Ovary (tissue), 7 donors: ENCODE measurements at regions not wholly inside any gene's neighbourhood (a gene's known extent, or its start where the extent isn't known, plus 50 kb on each side); places are given as distances from the start of the nearest gene placed in this dataset.
"Not testable (repeated sequence)": the region's sequence is repeated elsewhere in the genome, so short reads cannot be mapped to it uniquely, and the experiment has no call there.

Experiments
- DNase-seq, 5 donors: peaks; one replicate each; pipeline ENCODE4 v3.0.0-alpha.2; 2019 to 2020
- H3K27ac ChIP-seq, 2 donors: fragments of 200-600 bp; one replicate each; pipeline versions ENCODE4 v1.5.1 to v1.8.0; 2019 to 2022
- H3K27me3 ChIP-seq: fragments of 200-600 bp; one replicate; pipeline ENCODE4 v1.8.0; 2022
- H3K36me3 ChIP-seq: fragments of 200-600 bp; sonication (generic); one replicate; pipeline ENCODE4 v1.5.1; 2019
- H3K4me1 ChIP-seq: one replicate; pipeline ENCODE4 v1.8.1; 2013; ENCODE audit warnings: mild to moderate bottlenecking, moderate library complexity; ENCODE audit not compliant: insufficient read depth
- H3K4me3 ChIP-seq: fragments of 200-600 bp; sonication (generic); one replicate; pipeline ENCODE4 v1.5.1; 2017
- H3K9me3 ChIP-seq, 2 donors: fragments of 200-600 bp in 1 of 2; sonication (generic) in 1 of 2; one replicate each; pipeline versions ENCODE4 v1.5.1 to v1.8.1; 2013 to 2019; ENCODE audit warnings: mild to moderate bottlenecking in 1 of 2, moderate library complexity in 1 of 2
- EP300 ChIP-seq: sonication (generic); formaldehyde crosslinking; IDR thresholded peaks from one replicate; pipeline ENCODE4 v1.6.1; 2017; ENCODE audit warnings: antibody characterized with exemption
- POLR2A ChIP-seq: fragments of 450-650 bp; IDR thresholded peaks from one replicate; pipeline ENCODE4 v1.6.1; 2017; ENCODE audit warnings: antibody characterized with exemption, mild to moderate bottlenecking, moderate library complexity
- WGBS, 3 donors: extraction: QIAGEN DNeasy Blood & Tissue Kit in 1 of 3; methylation state at CpG; one replicate each; pipeline versions ENCODE4 v1.1.5 to v1.1.7; 2013 to 2017; 5-methylcytosine and 5-hydroxymethylcytosine counted together
- intact Hi-C, 4 donors: fragments of 100-400 bp; cut with DNase I; formaldehyde crosslinking; loops; one replicate each; pipeline versions ENCODE4 v1.11.0 to v1.15.1; 2022 to 2023
- TF ChIP-seq, protein P1 (sequence below), 3 donors: fragments of 450-650 bp in 2 of 3; fragments of 200-600 bp in 1 of 3; IDR thresholded peaks; one replicate each; pipeline versions ENCODE4 v1.5.1 to v1.8.0; 2016 to 2022; ENCODE audit warnings: antibody characterized with exemption in 3 of 3, mild to moderate bottlenecking in 1 of 3
- donor health status: DM: no; HTN: no; CAD: no; lungs with moderate emphysema.
- donor health status: DM: no; HTN: no; CAD: no.
- donor health status: Bipolar disorder and iron deficiency.
- donor health status: DM: no; HTN: no; CAD: no.
- donor health status: DM: yes; HTN: yes; CAD: no.

GRCh38 chr4:115456231-115456630 is 342.8 kb upstream of the NDST4 start:
- no peak for TF ChIP-seq EP300
- TF ChIP-seq, protein P1, sequence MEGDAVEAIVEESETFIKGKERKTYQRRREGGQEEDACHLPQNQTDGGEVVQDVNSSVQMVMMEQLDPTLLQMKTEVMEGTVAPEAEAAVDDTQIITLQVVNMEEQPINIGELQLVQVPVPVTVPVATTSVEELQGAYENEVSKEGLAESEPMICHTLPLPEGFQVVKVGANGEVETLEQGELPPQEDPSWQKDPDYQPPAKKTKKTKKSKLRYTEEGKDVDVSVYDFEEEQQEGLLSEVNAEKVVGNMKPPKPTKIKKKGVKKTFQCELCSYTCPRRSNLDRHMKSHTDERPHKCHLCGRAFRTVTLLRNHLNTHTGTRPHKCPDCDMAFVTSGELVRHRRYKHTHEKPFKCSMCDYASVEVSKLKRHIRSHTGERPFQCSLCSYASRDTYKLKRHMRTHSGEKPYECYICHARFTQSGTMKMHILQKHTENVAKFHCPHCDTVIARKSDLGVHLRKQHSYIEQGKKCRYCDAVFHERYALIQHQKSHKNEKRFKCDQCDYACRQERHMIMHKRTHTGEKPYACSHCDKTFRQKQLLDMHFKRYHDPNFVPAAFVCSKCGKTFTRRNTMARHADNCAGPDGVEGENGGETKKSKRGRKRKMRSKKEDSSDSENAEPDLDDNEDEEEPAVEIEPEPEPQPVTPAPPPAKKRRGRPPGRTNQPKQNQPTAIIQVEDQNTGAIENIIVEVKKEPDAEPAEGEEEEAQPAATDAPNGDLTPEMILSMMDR (IDR thresholded peaks at IDR 0.05): no peak
- no peak for TF ChIP-seq POLR2A
- H3K36me3 ChIP-seq: no peaks in the 10 kb centered on the region
- intact Hi-C loops: no loop called here
- WGBS, 3 donors: 61 to 85% (median 81%) methylated on average over 1 of the region's 1 CpG
- no peaks in the 10 kb centered on the region for H3K27me3 ChIP-seq
- no peak for DNase-seq
- H3K4me1 ChIP-seq: no peaks in the 10 kb centered on the region
- H3K27ac ChIP-seq: no peak overlapping the region
- H3K9me3 ChIP-seq: no peaks in the 10 kb centered on the region
- no peak overlapping the region for H3K4me3 ChIP-seq

- H3K4me3 ChIP-seq: no peak overlapping the region
- H3K27ac ChIP-seq: no peak overlapping the region
- H3K36me3 ChIP-seq: no peaks in the 10 kb centered on the region
- intact Hi-C loops: no loop called here
- H3K27me3 ChIP-seq: no peaks in the 10 kb centered on the region
- TF ChIP-seq POLR2A (no peak), EP300 (no peak)
- TF ChIP-seq, protein P1 (IDR thresholded peaks at IDR 0.05): no peak
- no peaks in the 10 kb centered on the region for H3K4me1 ChIP-seq
- 31 to 33% (median 33%) methylated on average over 2 of the region's 2 CpGs for WGBS, 3 donors
- H3K9me3 ChIP-seq: no peaks in the 10 kb centered on the region
- DNase-seq: no peak
These were observed 340.8 kb upstream of the NDST4 start for GRCh38 chr4:115454228-115454627.

GRCh38 chr4:115453416-115453815 is 340.0 kb upstream of the NDST4 start:
- intact Hi-C loops: no loop called here
- H3K27ac ChIP-seq: no peak overlapping the region
- H3K27me3 ChIP-seq: no peaks in the 10 kb centered on the region
- TF ChIP-seq EP300: no peak
- TF ChIP-seq, protein P1 (IDR thresholded peaks at IDR 0.05): no peak
- TF ChIP-seq POLR2A: no peak
- H3K36me3 ChIP-seq: no peaks in the 10 kb centered on the region
- H3K4me1 ChIP-seq: no peaks in the 10 kb centered on the region
- H3K9me3 ChIP-seq: no peaks in the 10 kb centered on the region
- WGBS, 3 donors: 9 to 31% (median 23%) methylated on average over 1 of the region's 1 CpG
- no peak for DNase-seq
- H3K4me3 ChIP-seq: no peak overlapping the region

GRCh38 chr4:115452229-115452628 is 338.8 kb upstream of the NDST4 start:
- H3K4me3 ChIP-seq, H3K36me3 ChIP-seq, H3K27me3 ChIP-seq, H3K27ac ChIP-seq, H3K4me1 ChIP-seq, H3K9me3 ChIP-seq, DNase-seq, intact Hi-C loops: not testable (repeated sequence)
- 88 to 100% (median 93%) methylated on average over 2 of the region's 2 CpGs for WGBS, 3 donors

DNA sequence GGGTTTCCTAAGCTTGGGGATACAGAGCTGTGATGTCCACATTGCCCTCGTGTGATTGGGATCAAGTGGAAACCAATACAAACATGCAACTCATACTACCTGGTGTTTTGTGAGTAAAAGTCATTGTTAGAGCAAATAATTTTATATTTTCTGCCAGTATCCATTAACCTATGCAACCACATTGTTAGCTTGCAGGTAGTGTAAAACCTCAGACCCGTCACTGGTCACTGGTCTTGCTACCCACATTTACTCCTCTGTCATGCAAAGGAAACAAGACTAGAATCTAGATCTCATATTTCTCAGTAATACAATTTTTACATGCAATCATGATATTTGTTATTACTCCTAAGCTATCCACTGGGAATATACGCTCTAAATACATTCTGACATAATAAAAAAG is 324.3 kb upstream of the NDST4 start:
- intact Hi-C loops: no loop called here
- WGBS, 3 donors: 77 to 87% (median 78%) methylated on average over 3 of the region's 3 CpGs
- no peak for TF ChIP-seq POLR2A
- TF ChIP-seq, protein P1 (IDR thresholded peaks at IDR 0.05): no peak
- TF ChIP-seq EP300: no peak

More for the DNA sequence above, 324.3 kb upstream of the NDST4 start:
- no peaks in the 10 kb centered on the region for H3K4me1 ChIP-seq
- no peaks in the 10 kb centered on the region for H3K36me3 ChIP-seq
- DNase-seq: no peak
- H3K27ac ChIP-seq: no peak overlapping the region
- no peaks in the 10 kb centered on the region for H3K27me3 ChIP-seq
- no peak overlapping the region for H3K4me3 ChIP-seq
- no peaks in the 10 kb centered on the region for H3K9me3 ChIP-seq
